GM12878 (cell line): ENCODE measurements at regions not wholly inside any gene's neighbourhood (a gene's known extent, or its start where the extent isn't known, plus 50 kb on each side); places are given as distances from the start of the nearest gene placed in this dataset.

Experiments
- ATAC-seq: fragments of 200-7000 bp; cut with Tn5 transposase; 3 replicates; pipeline ENCODE4 v1.9.1; 2020; ENCODE audit warnings: mild to moderate bottlenecking, moderate library complexity
- BruUV-seq: library from RNA; stranded (reverse); fragments of 400-500 nt; replicated peaks from 2 replicates; lab custom pipeline; 2021; lab: Mats Ljungman, UMichigan
- CTCF ChIA-PET: fragments of 300-600 bp; sonication (Branson Sonifier 250); formaldehyde crosslinking; extraction: SDS; loops from one replicate; lab custom pipeline; 2021; ENCODE audit warnings: inconsistent platforms; lab: Yijun Ruan, JAX
- POLR2A ChIA-PET: fragments of 350-600 bp; formaldehyde crosslinking; extraction: SDS; loops from one replicate; lab custom pipeline; 2021; ENCODE audit warnings: inconsistent platforms; lab: Charles Lee
- RAD21 ChIA-PET: fragments of 300-600 bp; sonication (Branson Sonifier 250); formaldehyde crosslinking; loops from one replicate; lab custom pipeline; 2023; ENCODE audit warnings: antibody characterized with exemption; ENCODE audit not compliant: unreplicated experiment; lab: Charles Lee
- SMC1A ChIA-PET: fragments of 300-600 bp; sonication (Branson Sonifier 250); formaldehyde crosslinking; loops from one replicate; lab custom pipeline; 2023; ENCODE audit not compliant: unreplicated experiment, uncharacterized antibody; lab: Charles Lee
- DNase-seq: peaks from one replicate; pipeline ENCODE4 v3.0.0-alpha.2; 2011; ENCODE audit warnings: low read depth, low spot score
- FAIRE-seq: peaks from 3 replicates; lab custom pipeline; 2011; peaks lifted over from hg19 to GRCh38; lab: Jason Lieb, UNC
- H2AFZ ChIP-seq: 2 replicates; pipeline ENCODE4 v1.6.0; 2011; ENCODE audit warnings: low read depth, low read length, control low read depth; ENCODE audit not compliant: control insufficient read depth
- H3K27ac ChIP-seq: 2 replicates; pipeline ENCODE4 v1.5.1; 2011; ENCODE audit warnings: control low read depth; ENCODE audit not compliant: control insufficient read depth, insufficient read depth
- H3K27me3 ChIP-seq, 2 experiments: replicated peaks in 1 of 2; 2 replicates each; pipeline versions ENCODE4 v1.6.0 to v1.6.1; 2011; ENCODE audit warnings: low read length in 1 of 2; ENCODE audit not compliant: control insufficient read depth in 2 of 2, insufficient read depth in 2 of 2
- H3K36me3 ChIP-seq, 2 experiments: 2 replicates each; pipeline ENCODE4 v1.5.1; 2011; ENCODE audit warnings: low read length in 1 of 2; ENCODE audit not compliant: control insufficient read depth in 2 of 2, insufficient read depth in 2 of 2
- H3K4me1 ChIP-seq: 2 replicates; pipeline ENCODE4 v1.6.1; 2011; ENCODE audit warnings: mild to moderate bottlenecking, low read length, moderate library complexity, mixed read lengths; ENCODE audit not compliant: control insufficient read depth, insufficient read depth
- H3K4me2 ChIP-seq: 2 replicates; pipeline ENCODE4 v1.6.0; 2011; ENCODE audit warnings: control low read depth; ENCODE audit not compliant: control insufficient read depth, insufficient read depth
- H3K4me3 ChIP-seq: fragments of 200-600 bp; sonication (generic); 2 replicates; pipeline ENCODE4 v1.5.1; 2016
- H3K79me2 ChIP-seq: 2 replicates; pipeline ENCODE4 v1.6.0; 2011; ENCODE audit warnings: low read length; ENCODE audit not compliant: control insufficient read depth, insufficient read depth
- H3K9ac ChIP-seq: 2 replicates; pipeline ENCODE4 v1.8.0; 2011; ENCODE audit warnings: low read length, control low read depth, mixed read lengths; ENCODE audit not compliant: control insufficient read depth, insufficient read depth
- H3K9me3 ChIP-seq: replicated peaks from 3 replicates; pipeline ENCODE4 v1.5.1; 2011; ENCODE audit warnings: mild to moderate bottlenecking, low read length; ENCODE audit not compliant: control insufficient read depth, insufficient read depth
- H4K20me1 ChIP-seq: 2 replicates; pipeline ENCODE4 v1.6.0; 2011; ENCODE audit not compliant: control insufficient read depth, insufficient read depth
- ASH2L ChIP-seq: fragments of 300-600, 200-600 bp; sonication (generic); IDR thresholded peaks from 2 replicates; pipeline ENCODE4 v1.6.1; 2017; ENCODE audit warnings: low read depth, mild to moderate bottlenecking, borderline replicate concordance
- CHD2 ChIP-seq: IDR thresholded peaks from 2 replicates; pipeline ENCODE4 v1.6.1; 2011; ENCODE audit warnings: low read depth, low read length, improper control_type of control experiment, borderline replicate concordance
- ETV6 ChIP-seq, 2 experiments: fragments of 450-650 bp in 1 of 2; IDR thresholded peaks in 1 of 2; conservative IDR thresholded peaks in 1 of 2; 2 replicates each; pipeline ENCODE4 v1.6.1; 2014; ENCODE audit warnings: antibody characterized with exemption in 1 of 2, borderline replicate concordance in 1 of 2, low read depth in 1 of 2, mild to moderate bottlenecking in 1 of 2, moderate library complexity in 1 of 2
- EZH2 ChIP-seq: IDR thresholded peaks from 2 replicates; pipeline ENCODE4 v1.6.1; 2012; ENCODE audit warnings: low read depth, mild to moderate bottlenecking, control low read depth, inconsistent platforms, low read length, borderline replicate concordance; ENCODE audit not compliant: control insufficient read depth
- LARP7 ChIP-seq: fragments of 450-650 bp; IDR thresholded peaks from 2 replicates; pipeline ENCODE4 v1.6.1; 2017; ENCODE audit warnings: mild to moderate bottlenecking
- MTA3 ChIP-seq: IDR thresholded peaks from 2 replicates; pipeline ENCODE4 v1.6.1; 2012; ENCODE audit warnings: low read length, inconsistent platforms, borderline replicate concordance
- NBN ChIP-seq: fragments of 450-650 bp; IDR thresholded peaks from 2 replicates; pipeline ENCODE4 v1.6.1; 2016
- NFXL1 ChIP-seq: fragments of 450-650 bp; IDR thresholded peaks from 2 replicates; pipeline ENCODE4 v1.6.1; 2017; ENCODE audit warnings: antibody characterized with exemption, mild to moderate bottlenecking, borderline replicate concordance
- POLR2AphosphoS2 ChIP-seq: IDR thresholded peaks from 2 replicates; pipeline ENCODE4 v1.6.1; 2011; ENCODE audit warnings: low read depth, mild to moderate bottlenecking, low read length, improper control_type of control experiment, moderate library complexity
- RB1 ChIP-seq: fragments of 450-650 bp; formaldehyde crosslinking; IDR thresholded peaks from 2 replicates; pipeline ENCODE4 v1.6.1; 2017; ENCODE audit warnings: mild to moderate bottlenecking, borderline replicate concordance
- in situ Hi-C: fragments of 300-500 bp; cut with MboI; formaldehyde crosslinking; loops from 9 replicates; pipeline ENCODE4 v1.14.3; 2018; ENCODE audit warnings: mixed read lengths
- intact Hi-C: fragments of 100-400 bp; cut with micrococcal nuclease; formaldehyde crosslinking; loops from one replicate; pipeline ENCODE4 v1.14.2; 2022; ENCODE audit not compliant: unreplicated experiment
- TF ChIP-seq, protein P1 (sequence below): IDR thresholded peaks from 2 replicates; pipeline ENCODE4 v1.6.1; 2012; ENCODE audit warnings: low read depth, low read length, improper control_type of control experiment
- TF ChIP-seq, protein P2 (sequence below): IDR thresholded peaks from 2 replicates; pipeline ENCODE4 v1.6.1; 2012; ENCODE audit warnings: mild to moderate bottlenecking, low read depth, low read length
- TF ChIP-seq, protein P3 (sequence below): fragments of 450-650 bp; IDR thresholded peaks from 2 replicates; pipeline ENCODE4 v1.6.1; 2017; ENCODE audit warnings: mild to moderate bottlenecking, moderate library complexity
- TF ChIP-seq, protein P4 (sequence below): IDR thresholded peaks from 2 replicates; pipeline ENCODE4 v1.6.1; 2011; ENCODE audit warnings: borderline replicate concordance, low read depth, mild to moderate bottlenecking, moderate library complexity, mixed read lengths, low read length; ENCODE audit not compliant: insufficient read depth; ENCODE audit errors: extremely low read length

DNA sequence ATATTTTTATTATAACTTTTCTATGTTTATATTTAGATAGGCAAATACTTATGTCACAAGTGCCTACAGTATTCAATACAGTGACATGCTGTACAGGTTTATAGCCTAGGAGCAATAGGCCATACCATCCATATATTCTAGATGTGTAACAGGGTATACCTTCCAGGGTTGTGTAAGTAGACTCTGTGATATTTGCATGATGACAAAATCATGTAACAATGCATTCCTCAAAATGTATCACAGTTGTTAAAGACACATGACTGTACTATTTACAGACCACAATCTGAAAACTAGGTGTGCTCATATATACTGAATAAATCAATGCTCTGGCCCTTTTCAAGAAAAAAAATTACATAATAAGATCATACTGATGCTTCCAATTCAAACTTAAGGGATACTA, 433.2 kb upstream of the RGPD4 start:
- no peak overlapping the region for H3K9ac ChIP-seq
- H4K20me1 ChIP-seq, result no peaks in the 10 kb centered on the region
- no peak overlapping the region for H3K27ac ChIP-seq
- no peaks in the 10 kb centered on the region for H3K79me2 ChIP-seq
- in situ Hi-C loops, result no loop called here
- FAIRE-seq, result no peak
- CTCF ChIA-PET, result no interaction called here
- no peak for ATAC-seq
- intact Hi-C loops, result no loop called here
- BruUV-seq, result no TSS peak
- RAD21 ChIA-PET, result no interaction called here
- SMC1A ChIA-PET, result no interaction called here
- POLR2A ChIA-PET, result no interaction called here
- no peaks in the 10 kb centered on the region for H3K36me3 ChIP-seq
- no peaks in the 10 kb centered on the region for H3K9me3 ChIP-seq
- no peak overlapping the region for H2AFZ ChIP-seq
- H3K4me1 ChIP-seq, result no peaks in the 10 kb centered on the region
- H3K4me3 ChIP-seq, result no peak overlapping the region
- TF ChIP-seq ETV6 (conservative IDR thresholded peaks at IDR 0.05 in 1 of 2, IDR thresholded peaks at IDR 0.05 in 1 of 2; ENCODE audit: borderline replicate concordance in 1 of 2, low read depth in 1 of 2) (no peak), POLR2AphosphoS2 (no peak), ASH2L (no peak), LARP7 (no peak), EZH2 (no peak), NFXL1 (no peak), CHD2 (no peak), NBN (no peak), MTA3 (no peak), RB1 (no peak)
- TF ChIP-seq, protein P1, sequence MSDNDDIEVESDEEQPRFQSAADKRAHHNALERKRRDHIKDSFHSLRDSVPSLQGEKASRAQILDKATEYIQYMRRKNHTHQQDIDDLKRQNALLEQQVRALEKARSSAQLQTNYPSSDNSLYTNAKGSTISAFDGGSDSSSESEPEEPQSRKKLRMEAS, result no peak
- TF ChIP-seq, protein P2, sequence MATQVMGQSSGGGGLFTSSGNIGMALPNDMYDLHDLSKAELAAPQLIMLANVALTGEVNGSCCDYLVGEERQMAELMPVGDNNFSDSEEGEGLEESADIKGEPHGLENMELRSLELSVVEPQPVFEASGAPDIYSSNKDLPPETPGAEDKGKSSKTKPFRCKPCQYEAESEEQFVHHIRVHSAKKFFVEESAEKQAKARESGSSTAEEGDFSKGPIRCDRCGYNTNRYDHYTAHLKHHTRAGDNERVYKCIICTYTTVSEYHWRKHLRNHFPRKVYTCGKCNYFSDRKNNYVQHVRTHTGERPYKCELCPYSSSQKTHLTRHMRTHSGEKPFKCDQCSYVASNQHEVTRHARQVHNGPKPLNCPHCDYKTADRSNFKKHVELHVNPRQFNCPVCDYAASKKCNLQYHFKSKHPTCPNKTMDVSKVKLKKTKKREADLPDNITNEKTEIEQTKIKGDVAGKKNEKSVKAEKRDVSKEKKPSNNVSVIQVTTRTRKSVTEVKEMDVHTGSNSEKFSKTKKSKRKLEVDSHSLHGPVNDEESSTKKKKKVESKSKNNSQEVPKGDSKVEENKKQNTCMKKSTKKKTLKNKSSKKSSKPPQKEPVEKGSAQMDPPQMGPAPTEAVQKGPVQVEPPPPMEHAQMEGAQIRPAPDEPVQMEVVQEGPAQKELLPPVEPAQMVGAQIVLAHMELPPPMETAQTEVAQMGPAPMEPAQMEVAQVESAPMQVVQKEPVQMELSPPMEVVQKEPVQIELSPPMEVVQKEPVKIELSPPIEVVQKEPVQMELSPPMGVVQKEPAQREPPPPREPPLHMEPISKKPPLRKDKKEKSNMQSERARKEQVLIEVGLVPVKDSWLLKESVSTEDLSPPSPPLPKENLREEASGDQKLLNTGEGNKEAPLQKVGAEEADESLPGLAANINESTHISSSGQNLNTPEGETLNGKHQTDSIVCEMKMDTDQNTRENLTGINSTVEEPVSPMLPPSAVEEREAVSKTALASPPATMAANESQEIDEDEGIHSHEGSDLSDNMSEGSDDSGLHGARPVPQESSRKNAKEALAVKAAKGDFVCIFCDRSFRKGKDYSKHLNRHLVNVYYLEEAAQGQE, result no peak
- TF ChIP-seq, protein P3, sequence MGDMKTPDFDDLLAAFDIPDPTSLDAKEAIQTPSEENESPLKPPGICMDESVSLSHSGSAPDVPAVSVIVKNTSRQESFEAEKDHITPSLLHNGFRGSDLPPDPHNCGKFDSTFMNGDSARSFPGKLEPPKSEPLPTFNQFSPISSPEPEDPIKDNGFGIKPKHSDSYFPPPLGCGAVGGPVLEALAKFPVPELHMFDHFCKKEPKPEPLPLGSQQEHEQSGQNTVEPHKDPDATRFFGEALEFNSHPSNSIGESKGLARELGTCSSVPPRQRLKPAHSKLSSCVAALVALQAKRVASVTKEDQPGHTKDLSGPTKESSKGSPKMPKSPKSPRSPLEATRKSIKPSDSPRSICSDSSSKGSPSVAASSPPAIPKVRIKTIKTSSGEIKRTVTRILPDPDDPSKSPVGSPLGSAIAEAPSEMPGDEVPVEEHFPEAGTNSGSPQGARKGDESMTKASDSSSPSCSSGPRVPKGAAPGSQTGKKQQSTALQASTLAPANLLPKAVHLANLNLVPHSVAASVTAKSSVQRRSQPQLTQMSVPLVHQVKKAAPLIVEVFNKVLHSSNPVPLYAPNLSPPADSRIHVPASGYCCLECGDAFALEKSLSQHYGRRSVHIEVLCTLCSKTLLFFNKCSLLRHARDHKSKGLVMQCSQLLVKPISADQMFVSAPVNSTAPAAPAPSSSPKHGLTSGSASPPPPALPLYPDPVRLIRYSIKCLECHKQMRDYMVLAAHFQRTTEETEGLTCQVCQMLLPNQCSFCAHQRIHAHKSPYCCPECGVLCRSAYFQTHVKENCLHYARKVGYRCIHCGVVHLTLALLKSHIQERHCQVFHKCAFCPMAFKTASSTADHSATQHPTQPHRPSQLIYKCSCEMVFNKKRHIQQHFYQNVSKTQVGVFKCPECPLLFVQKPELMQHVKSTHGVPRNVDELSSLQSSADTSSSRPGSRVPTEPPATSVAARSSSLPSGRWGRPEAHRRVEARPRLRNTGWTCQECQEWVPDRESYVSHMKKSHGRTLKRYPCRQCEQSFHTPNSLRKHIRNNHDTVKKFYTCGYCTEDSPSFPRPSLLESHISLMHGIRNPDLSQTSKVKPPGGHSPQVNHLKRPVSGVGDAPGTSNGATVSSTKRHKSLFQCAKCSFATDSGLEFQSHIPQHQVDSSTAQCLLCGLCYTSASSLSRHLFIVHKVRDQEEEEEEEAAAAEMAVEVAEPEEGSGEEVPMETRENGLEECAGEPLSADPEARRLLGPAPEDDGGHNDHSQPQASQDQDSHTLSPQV, result no peak
- TF ChIP-seq, protein P4, sequence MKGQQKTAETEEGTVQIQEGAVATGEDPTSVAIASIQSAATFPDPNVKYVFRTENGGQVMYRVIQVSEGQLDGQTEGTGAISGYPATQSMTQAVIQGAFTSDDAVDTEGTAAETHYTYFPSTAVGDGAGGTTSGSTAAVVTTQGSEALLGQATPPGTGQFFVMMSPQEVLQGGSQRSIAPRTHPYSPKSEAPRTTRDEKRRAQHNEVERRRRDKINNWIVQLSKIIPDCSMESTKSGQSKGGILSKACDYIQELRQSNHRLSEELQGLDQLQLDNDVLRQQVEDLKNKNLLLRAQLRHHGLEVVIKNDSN, result no peak
- H3K27me3 ChIP-seq, result no peaks in the 10 kb centered on the region
- DNase-seq, result no peak
- no peak overlapping the region for H3K4me2 ChIP-seq
